ENCODE measurements at regions not wholly inside any gene's neighbourhood (a gene's known extent, or its start where the extent isn't known, plus 50 kb on each side); places are given as distances from the start of the nearest gene placed in this dataset.

DNA sequence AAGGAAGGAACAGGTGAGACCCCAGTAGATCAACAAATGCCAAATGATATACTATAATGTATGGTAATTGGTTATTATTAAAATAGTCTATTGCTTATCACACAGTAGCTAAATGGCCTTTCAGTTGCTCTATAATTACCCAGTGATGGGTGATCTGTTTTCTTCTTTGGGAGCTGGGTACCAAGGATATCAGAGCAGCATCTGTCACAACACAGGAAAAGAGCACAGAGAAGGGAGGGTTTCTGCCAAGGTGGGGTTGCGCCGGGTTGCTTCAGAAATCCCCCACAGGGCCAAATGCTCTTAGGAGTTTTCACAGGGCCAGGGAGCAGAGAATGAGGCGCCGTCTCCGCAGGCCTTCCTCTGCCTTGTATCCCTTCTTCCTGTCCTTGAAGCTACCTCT, 469.4 kb downstream of the INSC start:
- DNase-seq (ENCODE audit: low read depth in 2 of 2): no peak

DNA sequence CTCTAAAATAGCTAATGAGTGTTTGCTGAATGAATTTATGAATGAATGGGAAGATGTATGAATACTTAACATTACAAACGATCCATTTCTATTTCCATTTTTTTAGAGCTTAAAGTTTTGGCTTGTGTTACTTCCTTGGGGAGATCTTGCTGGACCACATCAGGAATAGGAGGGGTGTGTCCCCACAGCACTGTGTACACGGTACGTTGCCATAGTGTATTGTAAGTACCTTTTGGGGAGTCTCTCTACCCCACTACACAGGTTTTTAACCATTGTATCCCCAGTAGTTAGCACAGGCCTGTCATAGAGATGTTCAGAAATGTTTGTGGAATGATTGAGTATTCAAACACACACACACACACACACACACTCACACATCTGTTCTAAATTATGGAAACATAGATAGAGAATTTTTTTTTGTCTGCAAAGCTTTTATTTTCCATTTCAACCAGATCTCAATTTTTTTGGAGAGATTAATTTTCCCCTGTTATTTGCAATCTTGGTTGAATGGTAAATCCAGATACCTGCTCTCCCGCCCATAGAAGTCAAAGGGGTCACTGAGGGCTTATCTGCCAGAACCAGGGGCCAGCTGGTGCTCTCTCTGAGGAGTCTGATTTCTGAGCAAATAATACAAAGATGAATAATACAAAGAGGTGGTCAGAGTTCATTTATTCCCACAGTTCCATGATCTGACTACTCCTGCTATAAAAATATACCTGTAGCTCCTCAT, 471.0 kb downstream of the INSC start:
- DNase-seq (ENCODE audit: low read depth in 2 of 2): no peak

DNA sequence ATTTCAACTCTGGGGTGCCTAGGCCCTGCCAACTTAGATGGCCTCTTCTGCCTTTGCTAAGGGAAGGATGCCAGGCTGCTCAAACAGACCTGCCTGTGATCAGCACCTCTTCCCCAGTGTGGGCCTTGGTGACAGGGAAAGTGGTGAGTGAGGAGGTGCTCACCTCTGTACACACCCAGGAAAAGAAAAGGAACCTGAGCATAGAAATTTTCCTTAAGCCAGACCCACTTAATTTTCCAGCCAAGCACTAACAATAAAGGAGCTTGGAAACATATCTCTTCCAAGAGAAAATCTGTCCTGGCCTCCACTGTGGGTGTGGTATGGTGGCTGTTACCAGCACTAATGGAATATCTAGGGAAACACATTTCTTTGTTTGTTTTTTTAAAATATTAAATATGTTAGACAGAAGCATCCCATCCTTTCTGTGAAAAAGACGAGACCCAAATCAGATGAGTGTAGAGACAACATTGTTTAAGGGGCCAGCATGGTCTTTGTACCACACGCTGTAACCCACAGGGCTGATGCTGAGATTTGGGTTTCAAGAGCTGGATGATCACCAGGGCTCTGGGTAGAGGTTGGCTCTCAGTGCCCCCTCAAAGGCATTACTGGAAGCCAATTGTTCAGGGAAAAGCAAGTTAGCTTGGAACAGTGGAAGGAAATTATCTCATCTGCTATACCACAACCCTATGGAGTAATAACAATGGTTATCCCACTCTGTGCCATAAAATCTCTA, 472.2 kb downstream of the INSC start:
- no peak for DNase-seq (ENCODE audit: low read depth in 2 of 2)

- no peak for DNase-seq (ENCODE audit: low read depth in 2 of 2)
Measured at GRCh38 chr11:15589070-15589626, 474.4 kb downstream of the INSC start.

DNA sequence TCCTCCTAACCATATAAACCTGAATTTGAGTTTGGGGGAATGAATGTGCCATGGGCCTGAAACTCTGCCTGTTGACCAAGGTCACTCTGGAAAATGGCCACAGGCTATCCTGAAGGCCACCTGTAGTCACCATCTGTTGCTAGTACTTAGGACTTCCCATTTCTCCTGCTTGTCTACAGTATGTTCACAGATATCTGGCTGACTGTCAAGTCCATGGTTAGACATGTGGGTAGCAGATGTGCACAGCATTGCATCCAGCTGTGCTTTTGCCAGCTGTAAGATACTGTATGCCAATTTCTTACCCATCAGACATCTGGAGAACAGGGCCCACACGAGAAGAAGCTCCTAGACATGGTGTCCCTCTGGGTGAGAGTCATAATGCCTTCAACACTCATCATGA, 475.4 kb downstream of the INSC start:
- no peak for DNase-seq (ENCODE audit: low read depth in 2 of 2)

DNA sequence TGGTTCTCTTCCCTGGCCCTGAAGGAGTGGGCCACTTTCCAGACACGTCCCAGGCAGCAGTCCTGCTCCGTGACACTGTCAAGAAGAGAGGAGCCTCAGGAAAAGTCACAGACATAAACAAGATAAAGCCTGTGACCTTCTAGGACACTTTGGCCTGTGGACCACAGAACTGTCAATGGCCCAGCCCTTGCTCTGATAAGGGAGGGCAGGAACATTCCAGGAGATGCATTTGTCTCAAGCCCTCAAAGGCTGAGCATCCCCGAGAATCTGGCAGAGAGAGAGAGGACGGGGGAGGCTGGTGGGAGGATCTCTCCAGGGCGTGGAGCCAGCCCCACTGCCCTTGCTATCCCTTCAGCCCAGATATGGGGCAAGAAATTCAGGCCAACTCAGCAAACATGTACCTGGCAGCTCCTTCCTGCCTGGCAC, 476.4 kb downstream of the INSC start:
- DNase-seq (ENCODE audit: low read depth in 2 of 2): no peak

DNA sequence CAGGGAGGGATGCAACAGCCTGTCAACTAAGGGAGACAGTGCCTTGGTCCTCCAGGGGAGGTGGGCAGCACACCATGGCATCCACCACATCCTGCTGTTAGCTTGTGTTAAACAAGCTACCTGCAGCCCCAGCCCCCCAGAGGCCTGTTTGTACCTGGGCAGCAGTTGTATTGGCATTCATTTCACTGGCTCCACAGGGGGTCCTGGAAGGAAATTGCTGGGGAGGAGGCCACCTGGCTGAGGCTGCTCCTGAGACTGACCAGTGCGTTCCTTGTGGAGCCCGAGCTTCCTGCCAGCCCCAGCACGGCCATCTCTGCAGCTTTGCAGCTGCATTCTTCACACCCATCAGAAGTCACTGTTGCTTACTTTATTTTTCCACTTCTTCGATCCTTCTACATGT, 479.9 kb downstream of the INSC start:
- DNase-seq (ENCODE audit: low read depth in 2 of 2): no peak

GRCh38 chr11:15599376-15599775, 484.7 kb downstream of the INSC start:
- DNase-seq (ENCODE audit: low read depth in 2 of 2): no peak

- DNase-seq (ENCODE audit: low read depth in 2 of 2): no peak
Measured at GRCh38 chr11:15602047-15602446, 487.3 kb downstream of the INSC start.

- no peak for DNase-seq (ENCODE audit: low read depth in 2 of 2)
Measured at GRCh38 chr11:15602785-15603567, 488.3 kb downstream of the INSC start.

DNA sequence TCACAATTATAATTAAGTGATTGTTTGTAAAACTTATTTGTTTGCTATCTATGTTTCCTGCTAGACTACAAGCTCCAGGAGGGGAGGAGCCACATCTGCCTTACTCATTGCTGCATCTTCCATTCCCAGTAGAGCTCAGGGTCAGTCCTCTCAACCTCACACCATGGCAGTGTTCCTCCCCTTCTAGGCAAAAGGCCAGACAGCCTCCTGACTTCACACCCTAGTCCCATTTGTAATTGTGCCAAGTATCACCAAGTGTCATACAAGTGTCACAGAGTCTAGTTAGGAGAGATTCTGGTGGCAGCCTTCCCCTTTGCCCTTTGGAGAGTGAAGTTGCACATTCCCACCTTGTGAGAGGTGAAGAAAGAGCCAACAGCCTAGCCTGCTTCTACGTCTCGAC, 490.4 kb downstream of the INSC start:
- no peak for DNase-seq (ENCODE audit: low read depth in 2 of 2)

DNA sequence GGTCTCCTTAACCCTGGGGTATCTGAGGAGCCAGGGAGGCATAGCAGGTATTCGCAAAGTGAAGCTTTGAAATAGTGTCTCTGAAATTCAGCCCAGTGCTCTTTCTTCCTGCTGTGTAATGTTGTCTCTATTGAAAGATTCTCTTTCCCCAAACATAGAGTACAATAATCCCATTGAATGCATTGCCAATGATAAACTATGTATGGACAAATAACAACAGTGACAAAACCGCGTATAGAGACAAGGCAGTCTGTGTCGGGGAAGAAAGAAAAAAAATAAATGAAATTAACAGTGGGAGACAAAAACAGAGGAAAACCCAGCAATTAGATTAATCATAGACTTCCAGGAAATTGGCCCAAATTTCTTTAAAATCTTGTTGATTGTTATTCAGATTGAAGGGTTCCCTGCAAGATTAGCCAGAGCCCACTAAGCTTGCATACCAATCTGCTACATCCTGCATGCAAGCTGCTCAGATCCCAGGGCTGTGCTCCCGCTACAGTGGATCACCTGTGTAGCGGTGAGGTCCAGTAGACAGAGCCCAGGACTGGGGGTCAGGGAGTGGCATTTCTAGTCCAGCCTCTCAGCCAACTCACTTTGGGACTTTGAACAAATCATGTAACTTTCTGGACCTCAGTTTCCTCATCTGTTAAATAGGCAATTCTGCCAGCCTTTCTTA, 492.8 kb downstream of the INSC start:
- DNase-seq (ENCODE audit: low read depth in 2 of 2): no peak

DNA sequence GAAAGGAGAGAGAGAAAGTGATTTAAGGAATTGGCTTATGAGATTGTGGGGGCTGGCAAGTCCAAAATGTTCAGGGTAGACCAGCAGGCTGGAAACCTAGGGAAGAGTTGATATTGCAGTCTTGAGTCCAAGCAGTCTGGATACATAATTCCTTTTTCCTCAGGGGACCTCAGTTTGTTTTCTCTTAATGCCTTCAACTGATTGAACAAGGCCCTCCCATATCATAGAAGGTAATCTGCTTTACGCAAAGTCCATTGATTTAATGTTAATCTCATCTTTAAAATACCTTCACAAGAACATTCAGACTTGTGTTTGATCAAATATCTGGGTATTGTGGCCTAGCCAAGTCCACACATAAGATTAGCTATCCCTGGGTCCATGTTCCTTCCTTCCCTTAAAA, 494.7 kb downstream of the INSC start:
- DNase-seq (ENCODE audit: low read depth in 2 of 2): no peak

GRCh38 chr11:15610881-15611280, 496.2 kb downstream of the INSC start:
- DNase-seq (ENCODE audit: low read depth in 2 of 2): no peak

DNA sequence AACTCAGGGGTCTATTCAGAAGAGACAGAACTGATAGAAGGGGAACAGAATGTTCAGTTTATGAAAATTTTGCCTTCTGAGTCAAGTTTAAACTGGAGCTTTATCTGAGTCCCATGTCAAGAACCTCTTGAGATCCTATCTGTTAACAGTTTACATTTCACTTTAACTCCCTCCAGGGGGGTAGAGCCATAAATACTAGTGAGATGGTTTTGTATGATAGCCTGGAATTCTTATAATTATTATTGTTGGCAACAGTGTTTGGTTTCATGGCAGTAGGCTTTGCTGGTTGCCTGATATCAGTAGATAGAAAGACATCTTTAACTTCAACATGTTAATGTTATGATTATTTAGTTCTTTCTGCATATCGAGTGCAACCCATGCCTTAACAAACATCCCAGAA, 498.5 kb downstream of the INSC start:
- no peak for DNase-seq (ENCODE audit: low read depth in 2 of 2)

DNA sequence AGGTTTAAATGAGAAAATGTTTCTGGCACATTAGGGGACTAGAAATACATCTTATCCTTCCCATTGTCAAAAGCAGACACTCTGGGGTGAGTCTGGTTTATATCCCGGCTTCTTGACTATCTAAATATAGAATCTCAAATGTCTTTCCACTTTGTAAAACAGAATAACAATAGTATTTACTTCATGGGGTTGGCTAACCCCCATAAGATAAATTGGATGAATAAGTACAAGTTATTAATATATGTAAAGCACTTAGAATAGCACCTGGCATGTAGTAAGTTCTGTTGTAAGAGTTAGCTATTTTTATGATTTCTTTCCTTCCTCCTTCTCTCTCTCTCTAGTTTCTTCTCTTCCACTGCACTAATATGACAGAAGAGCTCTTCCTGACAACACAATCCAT, 499.1 kb downstream of the INSC start:
- DNase-seq (ENCODE audit: low read depth in 2 of 2): no peak

DNA sequence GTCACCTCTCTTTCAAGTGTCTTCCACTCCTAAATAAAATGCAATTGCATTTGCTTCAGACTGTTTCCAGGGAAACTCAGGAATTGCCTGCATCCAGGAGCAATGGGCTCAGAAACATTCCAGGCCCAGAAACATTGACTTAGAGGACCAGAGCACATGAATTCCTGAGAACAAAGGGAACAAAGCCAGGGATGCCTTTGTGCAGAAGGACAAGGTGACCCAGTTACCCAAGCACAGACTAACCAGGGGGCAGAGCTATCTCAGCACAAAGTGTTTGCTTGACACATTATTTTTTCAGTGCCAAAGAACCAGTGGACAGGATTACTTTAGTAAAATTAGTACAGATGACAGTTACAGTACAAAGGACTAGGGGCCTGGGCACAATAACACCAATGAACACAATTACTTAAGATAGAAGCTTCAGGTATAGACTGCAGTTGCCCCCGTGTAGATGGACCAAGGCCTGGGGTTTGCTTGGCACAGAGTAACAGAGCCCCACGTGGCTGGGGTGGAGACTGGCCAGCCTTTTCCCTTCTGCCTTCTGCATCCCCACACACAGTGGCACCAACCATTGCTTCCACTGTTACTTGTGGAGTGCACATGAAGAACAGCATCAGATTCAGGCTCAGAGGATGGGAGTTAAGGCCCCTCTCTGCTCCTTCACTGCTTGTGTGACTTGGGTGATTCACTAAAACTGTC, 500.8 kb downstream of the INSC start:
- no peak for DNase-seq (ENCODE audit: low read depth in 2 of 2)

- no peak for DNase-seq (ENCODE audit: low read depth in 2 of 2)
Measured at GRCh38 chr11:15616130-15617105, 501.7 kb downstream of the INSC start.

DNA sequence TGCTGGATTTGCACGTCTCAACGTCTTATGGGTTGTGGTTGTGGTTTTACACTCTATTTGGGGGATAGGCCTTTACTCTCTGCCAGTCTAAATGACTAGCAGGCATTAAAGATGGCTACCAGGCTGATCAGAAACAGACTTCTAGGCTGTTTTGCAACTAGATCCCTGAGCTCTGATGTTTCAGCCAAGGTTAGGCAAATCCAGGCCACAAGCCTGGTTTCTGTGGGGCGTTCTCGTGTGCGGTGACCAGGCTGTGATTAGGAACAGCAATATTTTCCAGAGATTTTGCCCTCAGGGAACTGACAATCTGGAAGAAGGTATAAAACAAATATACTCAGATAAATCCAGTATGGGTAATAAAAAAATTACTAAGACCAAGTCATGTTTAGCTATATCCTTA, 502.4 kb downstream of the INSC start:
- no peak for DNase-seq (ENCODE audit: low read depth in 2 of 2)

DNA sequence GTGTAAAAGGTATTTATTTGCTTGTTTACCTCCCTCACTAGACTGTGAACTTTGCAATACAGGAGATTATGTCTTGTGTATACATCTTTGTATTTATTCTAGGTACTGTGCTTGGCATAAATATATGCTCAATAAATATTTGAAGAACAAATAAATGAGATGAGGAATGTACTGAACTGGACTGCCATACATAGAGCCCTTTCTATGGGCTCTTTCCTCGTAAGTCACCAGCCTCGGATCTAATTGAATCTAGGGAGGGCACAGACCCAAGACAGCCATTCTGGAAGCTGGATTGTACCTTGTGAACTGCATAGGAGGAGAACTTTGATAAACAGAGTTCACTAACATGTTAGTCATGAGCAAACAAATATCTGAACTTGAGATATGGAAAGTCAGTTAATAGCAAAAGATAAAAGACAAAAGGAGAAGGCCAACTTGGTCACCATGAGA, 503.9 kb downstream of the INSC start:
- no peak for DNase-seq (ENCODE audit: low read depth in 2 of 2)

Measured in fibroblast of skin of left biceps (primary cell).